ENCODE measurements at regions not wholly inside any gene's neighbourhood (a gene's known extent, or its start where the extent isn't known, plus 50 kb on each side); places are given as distances from the start of the nearest gene placed in this dataset.

- peaks cover 0 to 27% (median 17%) of the 10 kb centered on the region in 4 donors for H3K4me1 ChIP-seq
- H3K4me3 ChIP-seq, result no peak overlapping the region
- no peak for DNase-seq (ENCODE audit: extremely low spot score)
- TF ChIP-seq CTCF (IDR thresholded peaks at IDR 0.05) (no peak), POLR2A (IDR thresholded peaks at IDR 0.05; ENCODE audit: low read depth) (no peak), EP300 (IDR thresholded peaks at IDR 0.05) (no peak), POLR2AphosphoS5 (IDR thresholded peaks at IDR 0.05) (no peak)
- H3K27me3 ChIP-seq, result no peaks in the 10 kb centered on the region
- H3K36me3 ChIP-seq, result no peaks in the 10 kb centered on the region
- no peaks in the 10 kb centered on the region for H3K9me3 ChIP-seq
- intact Hi-C loops (cut with DNase I), result no loop called here
- H3K27ac ChIP-seq (replicated peaks in 1 of 4), result no peak overlapping the region
- WGBS, result 31% methylated on average over 4 of the region's 4 CpGs
Observed at GRCh38 chr2:151033271-151034248, 228.1 kb downstream of the RBM43 start.

GRCh38 chr2:151032741-151033191, 228.9 kb downstream of the RBM43 start:
- intact Hi-C loops (cut with DNase I), result no loop called here

DNA sequence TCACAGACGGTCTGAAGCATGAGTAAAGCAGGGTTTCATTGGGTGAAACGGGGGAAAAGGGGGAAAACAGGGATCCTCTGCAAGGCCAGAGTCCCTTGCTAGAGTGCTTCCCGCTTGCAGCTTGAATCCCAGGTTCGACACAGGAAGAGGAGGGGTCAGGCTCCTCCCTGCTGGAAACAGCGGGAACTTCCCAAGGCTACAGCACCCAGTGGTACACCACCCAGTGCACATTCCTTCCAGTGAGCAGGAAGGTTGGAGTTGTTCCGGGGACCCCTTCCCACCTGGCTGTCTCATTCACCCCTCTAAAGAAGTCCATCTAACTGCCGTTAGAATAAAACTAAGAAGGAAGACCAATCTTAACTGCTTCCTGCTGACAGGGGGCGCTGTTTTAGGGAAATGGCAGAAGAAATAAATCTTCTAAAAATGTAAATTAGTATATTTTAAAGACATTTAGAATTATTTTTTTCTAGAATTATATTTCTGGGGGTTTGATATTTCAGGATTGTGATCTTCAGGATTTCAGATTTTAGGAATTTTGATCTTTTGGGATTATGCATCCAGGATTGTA, 230.9 kb downstream of the RBM43 start:
- intact Hi-C loops (cut with DNase I), result no loop called here
- peak; percentile 26 for DNase-seq (ENCODE audit: extremely low spot score)
- no peak overlapping the region for H3K27ac ChIP-seq (replicated peaks in 1 of 4)

More at GRCh38 chr2:151032741-151033191, 228.9 kb downstream of the RBM43 start:
- no peaks in the 10 kb centered on the region for H3K9me3 ChIP-seq
- H3K27ac ChIP-seq (replicated peaks in 1 of 4), result no peak overlapping the region
- DNase-seq (ENCODE audit: extremely low spot score), result peak; percentile 89
- H3K4me3 ChIP-seq, result no peak overlapping the region
- H3K27me3 ChIP-seq, result no peaks in the 10 kb centered on the region
- H3K36me3 ChIP-seq, result no peaks in the 10 kb centered on the region
- TF ChIP-seq POLR2A (IDR thresholded peaks at IDR 0.05; ENCODE audit: low read depth) (no peak), CTCF (IDR thresholded peaks at IDR 0.05) (no peak), POLR2AphosphoS5 (IDR thresholded peaks at IDR 0.05) (no peak), EP300 (IDR thresholded peaks at IDR 0.05) (no peak)
- H3K4me1 ChIP-seq, result peaks cover 0 to 27% (median 17%) of the 10 kb centered on the region in 4 donors
- WGBS, result 31% methylated on average over 2 of the region's 2 CpGs

More for the DNA sequence above, 230.9 kb downstream of the RBM43 start:
- peaks cover 0 to 36% (median 29%) of the 10 kb centered on the region in 4 donors for H3K4me1 ChIP-seq
- H3K27me3 ChIP-seq, result no peaks in the 10 kb centered on the region
- 95% methylated on average over 8 of the region's 8 CpGs for WGBS
- TF ChIP-seq CTCF (IDR thresholded peaks at IDR 0.05), result no peak
- TF ChIP-seq POLR2AphosphoS5 (IDR thresholded peaks at IDR 0.05), result no peak
- no peak for TF ChIP-seq POLR2A (IDR thresholded peaks at IDR 0.05; ENCODE audit: low read depth)
- TF ChIP-seq EP300 (IDR thresholded peaks at IDR 0.05), result no peak
- H3K36me3 ChIP-seq, result no peaks in the 10 kb centered on the region
- no peak overlapping the region for H3K4me3 ChIP-seq
- H3K9me3 ChIP-seq, result no peaks in the 10 kb centered on the region

All from esophagus muscularis mucosa (tissue), 4 donors.